ENCODE measurements at regions not wholly inside any gene's neighbourhood (a gene's known extent, or its start where the extent isn't known, plus 50 kb on each side); places are given as distances from the start of the nearest gene placed in this dataset.

- TF ChIP-seq MAFK (IDR thresholded peaks at IDR 0.05; ENCODE audit: partially characterized antibody) (no peak), EHF (CRISPR knock-in tag; IDR thresholded peaks at IDR 0.05) (no peak), BHLHE40 (IDR thresholded peaks at IDR 0.05; ENCODE audit: low read depth, low read length) (no peak), ELK1 (IDR thresholded peaks at IDR 0.05; ENCODE audit: low read depth, low read length) (no peak), TP53 (CRISPR knock-in tag; IDR thresholded peaks at IDR 0.05) (no peak)
- TF ChIP-seq, protein P1, sequence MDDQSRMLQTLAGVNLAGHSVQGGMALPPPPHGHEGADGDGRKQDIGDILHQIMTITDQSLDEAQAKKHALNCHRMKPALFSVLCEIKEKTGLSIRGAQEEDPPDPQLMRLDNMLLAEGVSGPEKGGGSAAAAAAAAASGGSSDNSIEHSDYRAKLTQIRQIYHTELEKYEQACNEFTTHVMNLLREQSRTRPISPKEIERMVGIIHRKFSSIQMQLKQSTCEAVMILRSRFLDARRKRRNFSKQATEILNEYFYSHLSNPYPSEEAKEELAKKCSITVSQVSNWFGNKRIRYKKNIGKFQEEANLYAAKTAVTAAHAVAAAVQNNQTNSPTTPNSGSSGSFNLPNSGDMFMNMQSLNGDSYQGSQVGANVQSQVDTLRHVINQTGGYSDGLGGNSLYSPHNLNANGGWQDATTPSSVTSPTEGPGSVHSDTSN (IDR thresholded peaks at IDR 0.05) = no peak
These were observed 281.1 kb upstream of the TRIB2 start (continued) for GRCh38 chr2:12435430-12436222.

GRCh38 chr2:12436483-12436882, 280.3 kb upstream of the TRIB2 start:
- no peak for DNase-seq (ENCODE audit: low read depth in 1 of 2, low spot score in 1 of 2)
- Histone ChIP-seq H3K4me1 (no peaks in the 10 kb centered on the region), H3K4me2 (no peak overlapping the region), H3K4me3 (no peak overlapping the region), H3K27ac (no peak overlapping the region), H3K9me3 (no peaks in the 10 kb centered on the region)
- WGBS (ENCODE audit: missing lambda C conversion rate) = 32% methylated on average over 6 of the region's 6 CpGs
- no peak for FAIRE-seq
- ChIA-PET POLR2A (no interaction called here), CTCF (interaction anchor here (1.6 kb wide), 1 partner anchor 9 kb away, joined by 4 read pairs; no protein-coding TSS in a partner anchor)
- no peak for ATAC-seq
- no peak for TF ChIP-seq EHF (CRISPR knock-in tag; IDR thresholded peaks at IDR 0.05)
- no peak for TF ChIP-seq HMGXB4 (CRISPR knock-in tag; IDR thresholded peaks at IDR 0.05; ENCODE audit: borderline replicate concordance)
- TF ChIP-seq MAZ (IDR thresholded peaks at IDR 0.05; ENCODE audit: borderline replicate concordance, low read depth, low read length) = no peak
- no peak for TF ChIP-seq ESRRA (IDR thresholded peaks at IDR 0.05; ENCODE audit: borderline replicate concordance, low read length)
- TF ChIP-seq CEBPB (IDR thresholded peaks at IDR 0.05) = no peak
- no peak for TF ChIP-seq EP300 (IDR thresholded peaks at IDR 0.05)
- no peak for TF ChIP-seq FOXS1 (CRISPR knock-in tag; IDR thresholded peaks at IDR 0.05)
- no peak for TF ChIP-seq EHMT2 (IDR thresholded peaks at IDR 0.05; ENCODE audit: low read depth)
- no peak for TF ChIP-seq HEYL (CRISPR knock-in tag; IDR thresholded peaks at IDR 0.05)
- TF ChIP-seq MYC (IDR thresholded peaks at IDR 0.05; ENCODE audit: borderline replicate concordance, low read length) = no peak
- TF ChIP-seq, protein P1 (IDR thresholded peaks at IDR 0.05) = no peak
- no peak for TF ChIP-seq GATA3 (IDR thresholded peaks at IDR 0.05; ENCODE audit: borderline replicate concordance)

DNA sequence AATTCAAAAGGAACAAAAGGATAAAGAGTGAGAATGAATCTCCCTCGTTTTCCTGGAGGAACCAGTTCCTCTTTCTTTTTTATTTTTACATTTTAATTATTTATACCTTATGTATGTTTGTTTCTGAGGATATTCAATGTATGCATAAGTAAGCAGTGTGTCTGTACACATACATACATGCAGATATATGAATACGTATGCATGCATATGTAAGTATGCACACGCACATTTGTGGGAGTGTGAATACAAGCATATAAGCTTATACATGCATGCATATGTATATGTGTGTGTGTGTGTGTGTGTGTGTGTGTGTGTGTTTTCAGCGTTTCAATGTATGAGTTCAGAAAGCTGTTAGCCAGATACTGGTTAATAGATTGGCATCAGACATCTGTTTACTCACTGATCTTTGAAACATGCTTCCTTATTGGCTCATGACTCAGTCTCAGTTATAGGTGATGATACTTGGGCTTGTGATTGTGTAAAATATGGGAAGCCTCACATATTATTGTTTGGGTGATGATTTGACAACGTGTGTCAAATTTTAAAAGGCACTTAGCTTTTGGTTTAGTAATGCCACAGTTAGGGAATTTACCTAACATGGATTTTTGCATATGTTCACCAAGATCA, 279.7 kb upstream of the TRIB2 start:
- no peak overlapping the region for H3K27ac ChIP-seq
- CTCF ChIA-PET = interaction anchor here (1.6 kb wide), 2 partner anchors 10 to 46 kb away, joined by 3 to 4 read pairs; no protein-coding TSS in a partner anchor
- no peaks in the 10 kb centered on the region for H3K9me3 ChIP-seq
- FAIRE-seq (no peak), ATAC-seq (no peak), DNase-seq (ENCODE audit: low read depth in 1 of 2, low spot score in 1 of 2) (no peak)
- H3K4me1 ChIP-seq = no peaks in the 10 kb centered on the region
- no peak overlapping the region for H3K4me3 ChIP-seq
- H3K4me2 ChIP-seq = no peak overlapping the region
- 36% methylated on average over 5 of the region's 5 CpGs for WGBS (ENCODE audit: missing lambda C conversion rate)
- POLR2A ChIA-PET = no interaction called here
- TF ChIP-seq ESRRA (IDR thresholded peaks at IDR 0.05; ENCODE audit: borderline replicate concordance, low read length) (no peak), NFE2L2 (conservative IDR thresholded peaks at IDR 0.05; ENCODE audit: low read length) (no peak), FOSB (CRISPR knock-in tag; IDR thresholded peaks at IDR 0.05) (no peak), CHD4 (IDR thresholded peaks at IDR 0.05; ENCODE audit: borderline replicate concordance) (no peak), EHMT2 (IDR thresholded peaks at IDR 0.05; ENCODE audit: low read depth) (no peak), HOXA7 (CRISPR knock-in tag; IDR thresholded peaks at IDR 0.05) (no peak), CEBPB (IDR thresholded peaks at IDR 0.05) (no peak), POLR2AphosphoS2 (conservative IDR thresholded peaks at IDR 0.05; ENCODE audit: low read length) (no peak)
- TF ChIP-seq, protein P1 (IDR thresholded peaks at IDR 0.05) = no peak

Data from A549 (cell line).